Stimulated activated CD8-positive, alpha-beta memory T cell treated with anti-CD3 and anti-CD28 coated beads, Interleukin-4, amount 100 ng/mL, for 48 hours (primary cell): ENCODE measurements at regions not wholly inside any gene's neighbourhood (a gene's known extent, or its start where the extent isn't known, plus 50 kb on each side); places are given as distances from the start of the nearest gene placed in this dataset.
"Not testable (repeated sequence)": the region's sequence is repeated elsewhere in the genome, so short reads cannot be mapped to it uniquely, and the experiment has no call there.

Experiments
- DNase-seq: peaks from one replicate; pipeline ENCODE4 v3.0.0-alpha.2; 2020

DNA sequence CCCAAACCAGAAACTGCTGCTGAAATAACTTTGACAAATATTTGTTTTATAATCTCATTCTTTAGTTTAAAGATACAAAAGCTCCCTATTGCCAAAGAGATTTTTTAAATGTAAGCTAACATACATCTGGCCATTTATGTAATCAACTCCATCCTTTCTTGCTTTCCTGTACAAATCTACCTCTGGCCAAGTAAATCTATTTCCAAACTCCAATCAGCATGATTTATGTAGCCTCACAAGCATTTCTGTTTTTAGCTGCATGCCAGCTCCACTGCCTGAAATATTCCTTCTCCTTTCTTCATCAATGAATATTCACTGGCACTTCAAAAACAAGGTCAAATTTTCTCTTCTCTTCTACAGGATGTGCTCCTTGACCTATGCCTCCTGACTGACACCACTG lies 80.0 kb downstream of the SHOX2 start:
- no peak for DNase-seq

DNA sequence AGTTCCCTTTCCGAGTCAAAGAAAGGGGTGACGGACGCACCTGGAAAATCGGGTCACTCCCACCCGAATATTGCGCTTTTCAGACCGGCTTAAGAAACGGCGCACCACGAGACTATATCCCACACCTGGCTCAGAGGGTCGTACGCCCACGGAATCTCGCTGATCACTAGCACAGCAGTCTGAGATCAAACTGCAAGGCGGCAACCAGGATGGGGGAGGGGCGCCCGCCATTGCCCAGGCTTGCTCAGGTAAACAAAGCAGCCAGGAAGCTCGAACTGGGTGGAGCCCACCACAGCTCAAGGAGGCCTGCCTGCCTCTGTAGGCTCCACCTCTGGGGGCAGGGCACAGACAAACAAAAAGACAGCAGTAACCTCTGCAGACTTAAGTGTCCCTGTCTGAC lies 86.3 kb downstream of the SHOX2 start:
- not testable (repeated sequence) for DNase-seq

DNA sequence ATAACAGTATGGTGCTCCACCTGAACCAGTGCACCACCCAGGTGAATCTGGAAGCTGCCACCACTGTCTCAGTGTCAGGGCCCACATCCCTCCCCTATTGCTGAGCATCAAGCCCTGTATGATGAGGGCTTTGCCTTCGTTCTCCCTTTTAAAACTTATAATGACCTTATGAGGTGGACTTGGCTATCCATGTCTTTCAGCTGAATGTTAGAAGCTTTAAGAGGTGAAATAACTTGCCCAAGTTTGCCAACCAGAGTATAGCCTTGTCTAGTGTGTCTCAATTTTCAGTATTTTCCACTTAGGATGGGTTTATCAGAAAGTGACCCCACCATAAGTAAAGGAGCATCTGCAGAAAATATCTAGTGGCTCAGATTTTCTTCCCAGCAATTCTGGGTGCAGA lies 87.8 kb downstream of the SHOX2 start:
- DNase-seq = no peak

DNA sequence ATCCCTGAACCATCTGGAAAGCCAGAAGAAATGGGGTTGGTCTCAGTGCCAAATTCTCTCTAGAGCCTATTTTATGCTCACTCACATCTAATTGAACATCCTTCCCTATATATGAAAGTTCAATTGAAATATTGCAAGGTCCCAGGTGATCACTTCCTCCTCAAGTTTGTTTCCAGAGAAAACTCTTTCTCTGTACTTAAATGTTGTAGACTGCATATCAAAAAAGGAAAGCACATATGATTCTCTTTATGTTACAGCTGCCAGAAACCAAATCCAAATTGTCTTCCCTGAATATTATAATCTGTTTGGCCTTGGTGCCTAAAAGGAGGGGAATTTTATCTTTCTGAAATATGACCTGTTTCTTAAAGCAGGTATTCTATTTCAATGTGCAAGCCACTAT lies 93.3 kb downstream of the SHOX2 start:
- DNase-seq = no peak

DNA sequence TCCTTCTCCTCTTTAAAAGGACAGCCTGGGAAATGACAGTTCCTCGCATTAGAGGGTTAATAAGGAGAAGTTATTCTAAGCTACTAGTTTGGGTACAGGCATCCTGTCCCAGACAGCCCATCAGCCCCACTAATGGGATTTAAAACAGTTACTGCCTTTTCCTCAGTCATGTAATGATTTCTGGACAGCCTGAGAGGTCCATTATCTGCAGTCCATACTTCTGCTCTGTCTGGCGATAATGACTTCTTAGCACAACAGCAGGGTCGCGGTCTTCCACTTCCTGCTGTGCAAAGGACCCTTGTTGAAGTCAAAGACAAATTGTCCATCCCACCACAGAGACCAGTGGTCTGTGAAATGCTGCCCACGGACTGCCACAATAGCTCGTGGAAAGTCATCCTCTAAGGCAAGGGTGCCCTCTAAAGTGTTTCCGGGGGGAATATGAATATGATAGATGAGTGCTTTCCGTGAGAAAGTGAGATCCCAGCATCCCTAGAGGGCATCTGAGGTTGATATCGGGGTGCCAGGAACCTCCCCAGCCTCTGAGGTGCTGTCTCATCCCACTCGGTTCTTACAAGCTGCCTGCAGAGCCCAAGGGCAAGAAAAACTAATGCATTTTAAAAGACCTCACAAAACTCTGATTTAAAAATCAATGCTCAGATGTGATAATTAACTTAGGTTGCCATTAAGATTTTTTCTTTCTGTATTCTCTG lies 100.7 kb downstream of the SHOX2 start:
- no peak for DNase-seq

DNA sequence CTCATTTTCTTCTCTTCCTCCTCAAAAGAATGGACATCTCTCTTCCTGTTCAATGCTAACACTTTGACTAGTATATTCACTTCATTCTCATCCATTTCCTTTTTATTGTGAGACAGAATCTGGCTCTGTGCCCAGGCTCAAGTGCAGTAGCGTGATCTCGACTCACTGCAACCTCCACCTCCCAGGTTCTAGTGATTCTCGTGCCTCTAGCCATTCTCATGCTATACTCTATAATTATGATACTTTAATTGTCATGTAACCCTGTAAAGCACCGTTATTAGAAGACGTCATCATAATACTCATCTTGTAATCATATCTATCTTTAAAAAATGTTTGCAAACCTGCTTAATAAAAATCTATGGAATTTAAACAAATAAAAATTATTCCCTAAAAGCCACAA lies 107.0 kb downstream of the SHOX2 start:
- no peak for DNase-seq

DNA sequence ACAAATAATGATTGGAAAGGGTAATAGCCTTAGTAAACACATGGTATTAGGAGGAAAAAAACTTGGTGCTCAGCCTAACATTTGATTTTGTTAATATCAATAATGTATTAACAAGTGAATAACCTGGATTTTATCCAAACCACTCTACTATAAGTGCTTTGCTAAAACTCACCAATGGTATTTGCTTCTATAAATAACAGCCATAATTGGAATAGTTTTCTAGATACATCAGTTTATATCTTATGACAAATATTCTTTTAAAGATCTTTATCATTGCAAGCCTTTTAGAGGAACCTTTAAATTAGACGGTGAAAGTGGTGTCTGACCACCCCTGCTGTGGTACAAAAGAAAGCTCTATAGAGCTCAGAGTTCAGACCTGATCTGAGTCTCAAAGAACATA lies 123.9 kb downstream of the SHOX2 start:
- DNase-seq = no peak

DNA sequence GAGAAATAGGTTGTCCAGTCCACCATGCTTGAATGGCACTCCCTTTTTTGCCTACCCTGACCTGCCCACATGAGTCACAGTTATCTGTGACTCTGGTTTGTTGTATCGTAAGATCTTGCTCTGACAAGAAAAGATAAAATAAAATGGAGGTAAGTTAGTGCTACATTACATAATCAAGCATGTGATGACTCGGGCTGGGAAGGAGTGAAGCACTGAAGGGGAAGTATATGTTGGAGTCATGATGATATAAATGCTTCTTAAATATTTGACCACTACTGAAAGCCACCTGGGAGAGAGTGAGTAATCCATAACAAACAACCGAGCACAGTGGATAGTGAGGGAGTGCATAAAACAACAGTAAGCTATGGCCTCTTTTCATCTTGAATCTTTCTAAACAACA lies 124.4 kb downstream of the SHOX2 start:
- no peak for DNase-seq

- DNase-seq = no peak
Measured at GRCh38 chr3:157979022-157979421, 127.2 kb downstream of the SHOX2 start.

GRCh38 chr3:157961665-157962064 lies 144.6 kb downstream of the SHOX2 start:
- DNase-seq = no peak

DNA sequence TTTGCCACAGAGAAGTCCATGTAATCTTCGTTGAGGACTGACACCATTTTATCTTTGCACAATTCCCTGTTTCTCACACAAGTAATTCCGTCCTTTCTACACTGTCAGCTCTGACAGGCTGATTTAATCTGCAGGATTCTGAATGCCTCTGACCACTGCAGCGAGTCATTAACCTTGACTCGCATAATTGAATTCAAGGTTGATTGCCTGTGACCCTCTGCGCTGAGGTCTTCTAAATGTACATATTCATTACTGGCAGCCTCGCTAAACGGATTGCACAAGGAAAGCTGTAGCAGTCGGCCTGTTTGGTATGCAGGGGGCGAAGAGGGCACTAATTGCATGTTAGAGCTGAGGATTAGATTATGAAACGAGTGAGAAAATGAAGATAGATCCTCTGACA lies 147.8 kb downstream of the SHOX2 start:
- DNase-seq = no peak

DNA sequence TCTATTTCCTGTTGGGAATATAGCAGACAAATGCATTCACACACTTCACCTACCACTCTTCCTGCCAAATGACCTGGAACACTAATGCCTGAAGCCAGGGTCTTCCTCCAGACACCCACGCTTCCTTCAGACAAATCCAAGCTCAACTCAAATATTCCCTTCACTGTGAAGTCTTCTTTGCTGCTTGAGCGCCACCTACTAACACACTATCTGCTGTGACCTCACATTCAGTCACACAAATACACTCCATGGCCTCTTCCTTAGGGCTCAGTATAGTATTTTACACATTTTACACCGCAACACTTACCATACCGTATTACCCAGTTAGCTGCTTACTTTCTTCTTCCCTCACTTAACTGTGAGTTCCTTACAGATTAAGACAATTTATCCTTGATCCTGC lies 149.4 kb downstream of the SHOX2 start:
- DNase-seq = no peak

DNA sequence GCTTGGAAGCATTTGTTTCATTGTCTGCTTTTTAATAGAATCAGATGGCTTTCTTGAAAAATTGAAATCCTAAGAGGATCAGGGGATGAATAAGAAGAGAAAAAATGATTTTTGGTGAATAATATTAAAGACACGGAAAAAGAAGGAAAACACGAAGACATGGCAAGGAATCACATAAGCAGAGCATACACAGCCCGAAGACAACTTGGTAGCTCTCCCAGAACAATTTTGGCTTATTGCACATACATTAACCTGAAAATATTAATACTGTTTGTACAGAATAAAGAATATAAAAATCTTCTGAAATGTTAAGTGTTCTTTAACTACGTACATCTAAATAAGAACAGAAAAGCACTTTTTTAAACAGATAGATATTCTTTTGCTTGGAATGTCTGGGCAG lies 150.0 kb downstream of the SHOX2 start:
- DNase-seq = no peak

DNA sequence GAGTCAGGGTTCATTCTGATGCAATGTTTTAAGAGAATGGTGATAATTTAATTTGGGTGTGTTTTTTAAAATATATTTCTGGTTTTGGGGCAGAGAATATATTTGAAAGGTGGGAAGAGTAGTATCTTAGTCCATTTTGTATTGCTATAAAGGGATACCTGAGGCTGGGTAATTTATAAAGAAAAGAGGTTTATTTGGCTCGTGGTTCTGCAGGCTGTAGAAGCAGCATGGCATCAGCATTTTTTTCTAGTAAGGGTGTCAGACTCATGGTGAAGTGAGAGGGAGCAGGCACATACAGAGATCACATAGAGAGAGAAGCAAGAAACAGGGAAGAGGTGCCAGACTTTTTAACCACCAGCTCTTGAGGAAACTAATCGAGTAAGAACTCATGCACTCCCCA lies 152.7 kb downstream of the SHOX2 start:
- DNase-seq = no peak

GRCh38 chr3:157948605-157949383 lies 157.4 kb downstream of the SHOX2 start:
- DNase-seq = no peak

- DNase-seq = no peak
Measured at GRCh38 chr3:157939166-157939565, 167.1 kb downstream of the SHOX2 start.

DNA sequence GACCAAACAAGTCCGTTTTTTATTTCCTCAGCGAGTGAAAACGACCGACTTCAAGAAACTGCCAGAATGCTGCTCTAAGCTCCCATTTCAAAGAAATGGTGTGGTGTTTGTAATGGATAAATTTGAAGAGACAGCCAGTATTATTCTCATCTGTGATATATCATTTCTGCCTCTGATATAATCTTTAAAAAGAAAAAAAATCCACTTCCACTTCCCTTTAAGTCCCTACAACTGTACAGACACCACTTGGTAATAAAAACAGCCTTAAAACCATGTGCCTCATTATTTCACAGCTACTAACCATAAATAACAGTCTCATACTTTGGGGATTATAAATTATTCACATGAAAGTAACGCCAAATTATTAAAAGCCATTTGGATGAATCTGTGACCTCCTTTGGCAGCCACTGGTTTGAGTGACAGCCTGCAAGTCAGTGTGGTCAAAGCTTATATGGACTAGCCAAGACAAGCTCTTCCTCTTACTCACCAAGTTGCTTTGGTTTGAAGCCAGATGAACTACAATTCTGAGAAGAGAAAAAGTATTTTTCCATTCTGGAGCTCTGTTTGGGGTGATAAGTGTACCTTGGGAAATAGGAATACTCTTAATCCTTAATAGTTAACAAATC lies 168.0 kb downstream of the SHOX2 start:
- DNase-seq = no peak

GRCh38 chr3:157931517-157931916 lies 174.7 kb downstream of the SHOX2 start:
- DNase-seq = no peak

GRCh38 chr3:157930000-157930780 lies 176.0 kb downstream of the SHOX2 start:
- DNase-seq = no peak

DNA sequence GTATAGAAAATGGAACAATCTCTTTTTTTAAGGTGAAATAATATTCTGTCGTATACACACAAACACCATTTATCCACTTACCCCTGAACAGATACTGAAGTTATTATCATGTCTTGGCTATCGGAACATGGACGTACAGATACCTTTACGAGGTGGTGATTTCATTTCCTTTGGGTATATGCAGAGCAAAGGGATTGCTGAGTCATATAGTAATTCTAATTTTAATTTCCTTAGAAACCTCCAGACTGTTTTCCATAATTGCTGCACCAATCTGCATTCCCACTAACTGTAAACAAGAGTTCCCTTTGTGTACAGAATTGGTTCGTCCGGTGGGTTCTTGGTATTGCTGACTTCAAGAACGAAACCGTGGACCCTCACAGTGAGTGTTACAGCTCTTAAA lies 179.4 kb downstream of the SHOX2 start:
- DNase-seq = no peak

- no peak for DNase-seq
Measured at GRCh38 chr3:157922614-157923013, 183.6 kb downstream of the SHOX2 start.

GRCh38 chr3:157921811-157922210 lies 184.4 kb downstream of the SHOX2 start:
- no peak for DNase-seq
